Right lobe of liver (tissue), 4 donors: ENCODE measurements at regions not wholly inside any gene's neighbourhood (a gene's known extent, or its start where the extent isn't known, plus 50 kb on each side); places are given as distances from the start of the nearest gene placed in this dataset.
"Not testable (repeated sequence)": the region's sequence is repeated elsewhere in the genome, so short reads cannot be mapped to it uniquely, and the experiment has no call there.

Source experiments
- POLR2A ChIP-seq: fragments of 450-650 bp; IDR thresholded peaks from one replicate; pipeline ENCODE4 v1.6.1; 2017; ENCODE audit warnings: antibody characterized with exemption, mild to moderate bottlenecking
- TF ChIP-seq, protein P1 (sequence below), 4 donors: fragments of 200-600 bp in 3 of 4; fragments of 450-650 bp in 1 of 4; IDR thresholded peaks; one replicate each; pipeline versions ENCODE4 v1.5.1 to v1.8.0; 2016 to 2022; ENCODE audit warnings: antibody characterized with exemption in 4 of 4, mild to moderate bottlenecking in 2 of 4
- donor health status: DM: no; HTN: no; CAD: no.
- donor health status: DM: no; HTN: no; CAD: no.
- donor health status: DM: no; HTN: yes; CAD: no.

GRCh38 chr17:15866015-15866414, 78.9 kb upstream of the ADORA2B start:
- TF ChIP-seq, protein P1, sequence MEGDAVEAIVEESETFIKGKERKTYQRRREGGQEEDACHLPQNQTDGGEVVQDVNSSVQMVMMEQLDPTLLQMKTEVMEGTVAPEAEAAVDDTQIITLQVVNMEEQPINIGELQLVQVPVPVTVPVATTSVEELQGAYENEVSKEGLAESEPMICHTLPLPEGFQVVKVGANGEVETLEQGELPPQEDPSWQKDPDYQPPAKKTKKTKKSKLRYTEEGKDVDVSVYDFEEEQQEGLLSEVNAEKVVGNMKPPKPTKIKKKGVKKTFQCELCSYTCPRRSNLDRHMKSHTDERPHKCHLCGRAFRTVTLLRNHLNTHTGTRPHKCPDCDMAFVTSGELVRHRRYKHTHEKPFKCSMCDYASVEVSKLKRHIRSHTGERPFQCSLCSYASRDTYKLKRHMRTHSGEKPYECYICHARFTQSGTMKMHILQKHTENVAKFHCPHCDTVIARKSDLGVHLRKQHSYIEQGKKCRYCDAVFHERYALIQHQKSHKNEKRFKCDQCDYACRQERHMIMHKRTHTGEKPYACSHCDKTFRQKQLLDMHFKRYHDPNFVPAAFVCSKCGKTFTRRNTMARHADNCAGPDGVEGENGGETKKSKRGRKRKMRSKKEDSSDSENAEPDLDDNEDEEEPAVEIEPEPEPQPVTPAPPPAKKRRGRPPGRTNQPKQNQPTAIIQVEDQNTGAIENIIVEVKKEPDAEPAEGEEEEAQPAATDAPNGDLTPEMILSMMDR (IDR thresholded peaks at IDR 0.05): not testable (repeated sequence)
- not testable (repeated sequence) for TF ChIP-seq POLR2A
